Hepatocyte (in vitro differentiated cells): ENCODE measurements at regions not wholly inside any gene's neighbourhood (a gene's known extent, or its start where the extent isn't known, plus 50 kb on each side); places are given as distances from the start of the nearest gene placed in this dataset.

Source experiments
- CTCF ChIP-seq: fragments of 200-600 bp; sonication (generic); IDR thresholded peaks from 2 replicates; pipeline ENCODE4 v1.5.1; 2016; ENCODE audit warnings: antibody characterized with exemption, mild to moderate bottlenecking; ENCODE audit not compliant: poor library complexity
- EZH2 ChIP-seq: fragments of 200-600 bp; sonication (generic); IDR thresholded peaks from 2 replicates; pipeline ENCODE4 v1.6.1; 2016; ENCODE audit warnings: antibody characterized with exemption, mild to moderate bottlenecking, borderline replicate concordance
- EZH2phosphoT487 ChIP-seq: fragments of 200-600 bp; sonication (generic); IDR thresholded peaks from one replicate; pipeline ENCODE4 v1.6.1; 2018; ENCODE audit warnings: antibody characterized with exemption, mild to moderate bottlenecking, low read depth, moderate library complexity; ENCODE audit not compliant: unreplicated experiment, severe bottlenecking

- no peak for TF ChIP-seq CTCF
- TF ChIP-seq EZH2: no peak
- TF ChIP-seq EZH2phosphoT487: no peak
Observed at GRCh38 chr2:66982766-66983165, 414.4 kb upstream of the ETAA1 start.
